ENCODE measurements at regions not wholly inside any gene's neighbourhood (a gene's known extent, or its start where the extent isn't known, plus 50 kb on each side); places are given as distances from the start of the nearest gene placed in this dataset.

DNA sequence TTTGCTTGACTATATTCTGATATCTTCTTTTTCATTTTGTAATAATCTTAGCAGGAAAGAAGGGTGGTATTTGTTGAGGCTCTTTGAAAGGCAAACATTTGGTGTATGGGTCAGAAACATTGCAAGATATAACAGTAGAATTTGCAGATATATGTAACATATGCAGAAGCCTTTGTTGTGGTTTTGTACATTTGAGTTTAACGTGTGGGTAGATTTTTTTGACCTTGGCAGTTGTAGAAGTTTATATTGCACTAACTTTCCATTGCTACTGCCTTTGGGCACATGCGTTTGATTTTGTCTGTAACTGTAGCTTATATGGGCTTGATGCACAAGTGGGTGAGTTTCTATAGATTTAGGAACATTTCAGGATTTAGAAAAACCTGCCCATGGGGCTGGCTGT, 78.5 kb upstream of the SPRY2 start:
- TF ChIP-seq, protein P1, sequence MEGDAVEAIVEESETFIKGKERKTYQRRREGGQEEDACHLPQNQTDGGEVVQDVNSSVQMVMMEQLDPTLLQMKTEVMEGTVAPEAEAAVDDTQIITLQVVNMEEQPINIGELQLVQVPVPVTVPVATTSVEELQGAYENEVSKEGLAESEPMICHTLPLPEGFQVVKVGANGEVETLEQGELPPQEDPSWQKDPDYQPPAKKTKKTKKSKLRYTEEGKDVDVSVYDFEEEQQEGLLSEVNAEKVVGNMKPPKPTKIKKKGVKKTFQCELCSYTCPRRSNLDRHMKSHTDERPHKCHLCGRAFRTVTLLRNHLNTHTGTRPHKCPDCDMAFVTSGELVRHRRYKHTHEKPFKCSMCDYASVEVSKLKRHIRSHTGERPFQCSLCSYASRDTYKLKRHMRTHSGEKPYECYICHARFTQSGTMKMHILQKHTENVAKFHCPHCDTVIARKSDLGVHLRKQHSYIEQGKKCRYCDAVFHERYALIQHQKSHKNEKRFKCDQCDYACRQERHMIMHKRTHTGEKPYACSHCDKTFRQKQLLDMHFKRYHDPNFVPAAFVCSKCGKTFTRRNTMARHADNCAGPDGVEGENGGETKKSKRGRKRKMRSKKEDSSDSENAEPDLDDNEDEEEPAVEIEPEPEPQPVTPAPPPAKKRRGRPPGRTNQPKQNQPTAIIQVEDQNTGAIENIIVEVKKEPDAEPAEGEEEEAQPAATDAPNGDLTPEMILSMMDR (IDR thresholded peaks at IDR 0.05), result no peak
- TF ChIP-seq POLR2AphosphoS5 (IDR thresholded peaks at IDR 0.05), result no peak

Data from sigmoid colon (tissue), 4 donors.